K562 (cell line): ENCODE measurements at regions not wholly inside any gene's neighbourhood (a gene's known extent, or its start where the extent isn't known, plus 50 kb on each side); places are given as distances from the start of the nearest gene placed in this dataset.

ENCODE experiments used
- ATAC-seq: fragments of 200-7000 bp; cut with Tn5 transposase; 3 replicates; pipeline ENCODE4 v1.9.1; 2020; ENCODE audit warnings: moderate library complexity
- BruUV-seq: library from RNA; stranded (reverse); fragments of 400-500 nt; replicated peaks from 2 replicates; lab custom pipeline; 2021; lab: Mats Ljungman, UMichigan
- CTCF ChIA-PET: fragments of 300-600 bp; formaldehyde crosslinking; extraction: SDS; loops from one replicate; lab custom pipeline; 2021; ENCODE audit warnings: low intra/inter-chr PET ratio; lab: Yijun Ruan, JAX
- POLR2A ChIA-PET: fragments of 300-600, 350-650 bp; sonication (Branson Sonifier 250); formaldehyde crosslinking; extraction: SDS; loops from one replicate; lab custom pipeline; 2021; ENCODE audit warnings: antibody characterized with exemption, inconsistent platforms; lab: Yijun Ruan, JAX
- DNase-seq, 4 experiments: peaks; one replicate each; pipeline versions ENCODE4 v3.0.0 to v3.0.0-alpha.2; 2011 to 2018; ENCODE audit warnings: low spot score in 3 of 4, mixed read lengths in 3 of 4; ENCODE audit errors: extremely low read depth in 1 of 4
- FAIRE-seq: peaks from 2 replicates; lab custom pipeline; 2011; peaks lifted over from hg19 to GRCh38; lab: Jason Lieb, UNC
- H2AFZ ChIP-seq: 2 replicates; pipeline ENCODE4 v1.6.0; 2011; ENCODE audit warnings: low read depth, low read length, control low read depth, inconsistent platforms
- H3K27ac ChIP-seq: fragments of 200-600 bp; 3 replicates; pipeline ENCODE4 v1.8.0; 2011; ENCODE audit warnings: low read depth, mild to moderate bottlenecking, control low read depth, inconsistent platforms, low read length, moderate library complexity, mixed read lengths; ENCODE audit errors: extremely low read depth
- H3K27me3 ChIP-seq, 2 experiments: fragments of 300-600 bp in 1 of 2; 2 replicates in 1 of 2; 3 replicates in 1 of 2; pipeline versions ENCODE4 v1.6.0 to v1.8.0; 2011; ENCODE audit warnings: inconsistent platforms in 2 of 2, low read length in 2 of 2, mild to moderate bottlenecking in 1 of 2, mixed read lengths in 1 of 2, moderate library complexity in 1 of 2; ENCODE audit not compliant: control insufficient read depth in 2 of 2, insufficient read depth in 2 of 2
- H3K36me3 ChIP-seq: fragments of 300-600 bp; 3 replicates; pipeline ENCODE4 v1.8.0; 2011; ENCODE audit warnings: mild to moderate bottlenecking, low read length, inconsistent platforms; ENCODE audit not compliant: control insufficient read depth, insufficient read depth
- H3K4me1 ChIP-seq, 2 experiments: fragments of 200-600 bp in 1 of 2; replicated peaks in 1 of 2; 2 replicates in 1 of 2; 3 replicates in 1 of 2; pipeline versions ENCODE4 v1.5.1 to v1.8.0; 2011; ENCODE audit warnings: inconsistent platforms in 2 of 2, low read length in 2 of 2, mild to moderate bottlenecking in 1 of 2, mixed read lengths in 1 of 2, moderate library complexity in 1 of 2; ENCODE audit not compliant: control insufficient read depth in 2 of 2, insufficient read depth in 2 of 2
- H3K4me2 ChIP-seq: 2 replicates; pipeline ENCODE4 v1.6.1; 2011; ENCODE audit warnings: low read length, control low read depth, inconsistent platforms, mixed read lengths; ENCODE audit not compliant: insufficient read depth
- H3K4me3 ChIP-seq: fragments of 200-600 bp; sonication (generic), shearing (Covaris generic); 2 replicates; pipeline ENCODE4 v1.5.1; 2016; ENCODE audit warnings: control low read depth, inconsistent platforms
- H3K79me2 ChIP-seq: fragments of 200-600 bp; 3 replicates; pipeline ENCODE4 v1.8.0; 2011; ENCODE audit warnings: low read length, inconsistent platforms; ENCODE audit not compliant: control insufficient read depth, insufficient read depth
- H3K9ac ChIP-seq, 2 experiments: 2 replicates each; pipeline versions ENCODE4 v1.6.0 to v1.6.1; 2011; ENCODE audit warnings: low read depth in 2 of 2, low read length in 2 of 2, control low read depth in 1 of 2, inconsistent platforms in 1 of 2, mild to moderate bottlenecking in 1 of 2, mixed read lengths in 1 of 2; ENCODE audit not compliant: insufficient read depth in 1 of 2
- H3K9me1 ChIP-seq: one replicate; pipeline ENCODE4 v1.6.0; 2011; ENCODE audit warnings: inconsistent platforms, mild to moderate bottlenecking, low read length, moderate library complexity; ENCODE audit not compliant: control insufficient read depth, insufficient read depth
- H3K9me3 ChIP-seq: replicated peaks from 2 replicates; pipeline ENCODE4 v1.5.1; 2011; ENCODE audit warnings: low read depth, low read length, inconsistent platforms; ENCODE audit not compliant: control insufficient read depth, insufficient read depth
- H4K20me1 ChIP-seq: replicated peaks from 2 replicates; pipeline ENCODE4 v1.6.1; 2011; ENCODE audit warnings: low read length, inconsistent platforms, mixed read lengths; ENCODE audit not compliant: control insufficient read depth, insufficient read depth
- GABPA ChIP-seq: fragments of 200-800 bp; sonication (Bioruptor generic); conservative IDR thresholded peaks from 2 replicates; pipeline ENCODE4 v1.6.1; 2016; ENCODE audit warnings: low read depth, missing genetic modification characterization, missing compliant biosample characterization
- MTA1 ChIP-seq: fragments of 450-650 bp; IDR thresholded peaks from 2 replicates; pipeline ENCODE4 v1.6.1; 2017; ENCODE audit warnings: borderline replicate concordance
- NRF1 ChIP-seq, 2 experiments: fragments of 450-650 bp; IDR thresholded peaks in 1 of 2; conservative IDR thresholded peaks in 1 of 2; 2 replicates each; pipeline ENCODE4 v1.6.1; 2014; ENCODE audit warnings: mild to moderate bottlenecking in 2 of 2
- RBM39 ChIP-seq: fragments of 200-400 bp; formaldehyde crosslinking; optimal IDR thresholded peaks from 2 replicates; pipeline ENCODE3; 2018; ENCODE audit warnings: low read depth, low read length
- RREB1 ChIP-seq: fragments of 250-450 bp; sonication (Bioruptor Pico); IDR thresholded peaks from 2 replicates; pipeline ENCODE4 v1.4.0; 2020
- SAP30 ChIP-seq: fragments of 200-600 bp; sonication (generic); IDR thresholded peaks from 2 replicates; pipeline ENCODE4 v1.6.1; 2012; ENCODE audit warnings: borderline replicate concordance, low read depth, mild to moderate bottlenecking, moderate library complexity, low read length, control low read depth, inconsistent platforms; ENCODE audit not compliant: insufficient read depth, poor library complexity, severe bottlenecking
- SFPQ ChIP-seq: fragments of 200-400 bp; formaldehyde crosslinking; IDR thresholded peaks from 2 replicates; pipeline ENCODE4 v1.6.1; 2017; ENCODE audit warnings: mild to moderate bottlenecking, low read depth, low read length, moderate library complexity
- WGBS: fragments of 100-300 bp; shearing (Covaris generic); methylation state at CpG from one replicate; pipeline ENCODE4 v1.1.6; 2016; ENCODE audit warnings: low coverage, mixed read lengths; ENCODE audit not compliant: insufficient coverage; ENCODE audit errors: missing lambda C conversion rate; 5-methylcytosine and 5-hydroxymethylcytosine counted together
- in situ Hi-C: fragments of 300-500 bp; cut with MboI; formaldehyde crosslinking; loops from 4 replicates; pipeline ENCODE4 v1.15.0; 2018; ENCODE audit warnings: inconsistent platforms, mixed read lengths
- intact Hi-C: fragments of 100-400 bp; cut with micrococcal nuclease; formaldehyde crosslinking; loops from 2 replicates; pipeline ENCODE4 v1.14.2; 2022

GRCh38 chr15:62932436-62932835, 110.1 kb upstream of the TPM1 start:
- Histone ChIP-seq H3K79me2 (no peaks in the 10 kb centered on the region), H3K36me3 (no peaks in the 10 kb centered on the region), H3K27ac (no peak overlapping the region), H4K20me1 (no peaks in the 10 kb centered on the region), H3K9me1 (no peaks in the 10 kb centered on the region), H3K9ac (no peak overlapping the region), H3K4me2 (no peak overlapping the region), H3K9me3 (no peaks in the 10 kb centered on the region), H2AFZ (no peak overlapping the region), H3K4me1 (peaks cover 0 to 2% of the 10 kb centered on the region in 2 experiments; a peak in 1 of 5 replicates), H3K4me3 (no peak overlapping the region), H3K27me3 (peaks cover 12 to 33% of the 10 kb centered on the region in 2 experiments; a peak in 4 of 5 replicates)
- ATAC-seq: no peak
- ChIA-PET POLR2A (interaction anchor here (1.1 kb wide), 1 partner anchor 26 kb away, joined by 3 read pairs; no protein-coding TSS in a partner anchor), CTCF (no interaction called here)
- no TSS peak for BruUV-seq
- in situ Hi-C loops: no loop called here
- intact Hi-C loops: no loop called here
- WGBS: 0% methylated on average over 1 of the region's 1 CpG
- DNase-seq: no peak
- peak; percentile 60 for FAIRE-seq
- TF ChIP-seq SFPQ (no peak), MTA1 (no peak), NRF1 (conservative IDR thresholded peaks at IDR 0.05 in 1 of 2, IDR thresholded peaks at IDR 0.05 in 1 of 2) (no peak), RREB1 (CRISPR knock-in tag) (no peak), RBM39 (no peak), SAP30 (no peak), GABPA (tag) (no peak)
